Tibial artery (tissue), 4 donors: ENCODE measurements at regions not wholly inside any gene's neighbourhood (a gene's known extent, or its start where the extent isn't known, plus 50 kb on each side); places are given as distances from the start of the nearest gene placed in this dataset.

Experiments used
- DNase-seq, 2 donors: peaks; one replicate each; pipeline ENCODE4 v3.0.0-alpha.2; 2019
- H3K27ac ChIP-seq, 2 donors: fragments of 200-600 bp; sonication (generic) in 1 of 2; 1 replicate in 1 of 2; 2 replicates in 1 of 2; pipeline ENCODE4 v1.5.1; 2018 to 2019; ENCODE audit warnings: mild to moderate bottlenecking in 1 of 2
- H3K27me3 ChIP-seq, 2 donors: fragments of 200-600 bp; sonication (generic) in 1 of 2; one replicate each; pipeline versions ENCODE4 v1.5.1 to v1.6.0; 2016 to 2019
- H3K36me3 ChIP-seq, 3 donors: fragments of 200-600 bp; sonication (generic) in 2 of 3; one replicate each; pipeline ENCODE4 v1.5.1; 2016 to 2019; ENCODE audit warnings: mild to moderate bottlenecking in 2 of 3
- H3K4me1 ChIP-seq, 4 donors: fragments of 200-600 bp; sonication (generic) in 2 of 4; 1 replicate in 3 of 4; 2 replicates in 1 of 4; pipeline ENCODE4 v1.5.1; 2016 to 2019
- H3K4me3 ChIP-seq, 2 donors: fragments of 200-600 bp; sonication (generic) in 1 of 2; 1 replicate in 1 of 2; 2 replicates in 1 of 2; pipeline ENCODE4 v1.5.1; 2018 to 2019; ENCODE audit warnings: mild to moderate bottlenecking in 2 of 2
- H3K9me3 ChIP-seq, 3 donors: fragments of 200-600 bp; sonication (generic) in 1 of 3; one replicate each; pipeline ENCODE4 v1.5.1; 2016 to 2019
- intact Hi-C: fragments of 100-400 bp; cut with DNase I; formaldehyde crosslinking; loops from one replicate; pipeline ENCODE4 v1.15.0; 2023; ENCODE audit warnings: low total_unique reads
- TF ChIP-seq, protein P1 (sequence below), 2 experiments: fragments of 200-600 bp in 1 of 2; fragments of 450-650 bp in 1 of 2; IDR thresholded peaks; one replicate each; pipeline ENCODE4 v1.5.1; 2017 to 2019; ENCODE audit warnings: antibody characterized with exemption in 2 of 2, mild to moderate bottlenecking in 1 of 2, moderate library complexity in 1 of 2

DNA sequence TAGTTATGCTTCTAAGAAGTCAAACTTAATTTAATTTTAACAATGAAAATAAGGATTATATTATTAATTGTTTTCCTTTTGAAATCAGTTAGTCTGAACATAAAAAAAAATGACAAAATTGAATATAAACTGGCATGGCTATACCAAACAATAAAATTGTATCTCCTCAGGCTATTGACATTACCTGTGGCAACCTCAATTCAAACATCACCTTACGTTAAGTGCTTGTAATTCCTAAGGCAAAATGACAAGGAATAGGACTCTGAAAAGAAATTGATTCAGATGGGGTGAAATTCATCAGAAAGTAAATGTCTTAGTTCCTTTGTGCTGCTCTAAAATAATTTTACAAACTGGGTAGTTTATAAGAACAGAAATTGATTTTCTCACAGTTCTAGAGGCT, 89.5 kb downstream of the SLITRK6 start:
- Histone ChIP-seq H3K36me3 (no peaks in the 10 kb centered on the region), H3K27me3 (no peaks in the 10 kb centered on the region), H3K4me1 (no peaks in the 10 kb centered on the region), H3K27ac (no peak overlapping the region), H3K9me3 (no peaks in the 10 kb centered on the region), H3K4me3 (no peak overlapping the region)
- no peak for DNase-seq
- intact Hi-C loops = no loop called here
- TF ChIP-seq, protein P1, sequence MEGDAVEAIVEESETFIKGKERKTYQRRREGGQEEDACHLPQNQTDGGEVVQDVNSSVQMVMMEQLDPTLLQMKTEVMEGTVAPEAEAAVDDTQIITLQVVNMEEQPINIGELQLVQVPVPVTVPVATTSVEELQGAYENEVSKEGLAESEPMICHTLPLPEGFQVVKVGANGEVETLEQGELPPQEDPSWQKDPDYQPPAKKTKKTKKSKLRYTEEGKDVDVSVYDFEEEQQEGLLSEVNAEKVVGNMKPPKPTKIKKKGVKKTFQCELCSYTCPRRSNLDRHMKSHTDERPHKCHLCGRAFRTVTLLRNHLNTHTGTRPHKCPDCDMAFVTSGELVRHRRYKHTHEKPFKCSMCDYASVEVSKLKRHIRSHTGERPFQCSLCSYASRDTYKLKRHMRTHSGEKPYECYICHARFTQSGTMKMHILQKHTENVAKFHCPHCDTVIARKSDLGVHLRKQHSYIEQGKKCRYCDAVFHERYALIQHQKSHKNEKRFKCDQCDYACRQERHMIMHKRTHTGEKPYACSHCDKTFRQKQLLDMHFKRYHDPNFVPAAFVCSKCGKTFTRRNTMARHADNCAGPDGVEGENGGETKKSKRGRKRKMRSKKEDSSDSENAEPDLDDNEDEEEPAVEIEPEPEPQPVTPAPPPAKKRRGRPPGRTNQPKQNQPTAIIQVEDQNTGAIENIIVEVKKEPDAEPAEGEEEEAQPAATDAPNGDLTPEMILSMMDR (IDR thresholded peaks at IDR 0.05) = no peak

DNA sequence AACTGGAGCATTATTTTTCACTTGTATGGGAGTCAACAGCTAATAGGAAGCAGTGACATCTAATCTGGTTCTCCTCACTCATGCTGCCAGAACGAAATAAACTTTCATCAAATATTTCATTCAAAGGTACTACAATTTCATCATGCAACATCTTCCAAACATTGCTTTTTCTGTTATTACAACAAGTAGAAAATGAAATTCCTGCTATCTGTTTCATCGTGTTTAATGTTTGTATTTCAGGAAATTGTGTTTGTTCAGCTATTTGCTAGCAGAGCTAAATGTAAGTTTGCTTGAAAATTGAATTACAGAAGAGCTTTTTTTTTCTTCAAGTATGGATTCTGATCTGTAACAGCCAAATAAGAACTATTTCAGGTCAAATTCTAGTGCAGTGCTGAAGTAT, 90.1 kb downstream of the SLITRK6 start:
- no peak for DNase-seq
- no peaks in the 10 kb centered on the region for H3K4me1 ChIP-seq
- intact Hi-C loops = no loop called here
- H3K9me3 ChIP-seq = no peaks in the 10 kb centered on the region
- TF ChIP-seq, protein P1 (IDR thresholded peaks at IDR 0.05) = no peak
- no peaks in the 10 kb centered on the region for H3K36me3 ChIP-seq
- H3K27me3 ChIP-seq = no peaks in the 10 kb centered on the region
- H3K4me3 ChIP-seq = no peak overlapping the region
- H3K27ac ChIP-seq = no peak overlapping the region

DNA sequence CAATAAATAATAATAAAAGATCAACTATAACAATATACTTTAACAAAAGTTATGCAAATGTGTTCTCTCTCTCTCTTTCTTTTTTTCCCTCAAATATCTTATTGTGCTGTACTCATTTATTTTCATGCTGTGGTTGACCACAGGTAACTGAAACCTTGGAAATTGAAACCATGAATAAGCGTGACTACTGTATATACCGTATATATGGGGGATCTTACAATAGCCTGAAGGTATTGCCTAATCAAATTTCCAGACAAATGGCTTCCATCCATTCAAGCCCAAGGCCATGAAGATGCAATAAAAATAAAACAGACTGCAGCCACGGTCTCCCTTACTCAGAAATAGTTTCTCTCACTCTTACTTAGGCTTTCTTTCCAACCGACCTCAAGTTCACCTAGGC, 98.3 kb downstream of the SLITRK6 start:
- Histone ChIP-seq H3K9me3 (no peaks in the 10 kb centered on the region), H3K36me3 (no peaks in the 10 kb centered on the region), H3K27ac (no peak overlapping the region), H3K27me3 (no peaks in the 10 kb centered on the region), H3K4me3 (no peak overlapping the region), H3K4me1 (no peaks in the 10 kb centered on the region)
- no peak for DNase-seq
- TF ChIP-seq, protein P1 (IDR thresholded peaks at IDR 0.05) = no peak
- intact Hi-C loops = no loop called here

DNA sequence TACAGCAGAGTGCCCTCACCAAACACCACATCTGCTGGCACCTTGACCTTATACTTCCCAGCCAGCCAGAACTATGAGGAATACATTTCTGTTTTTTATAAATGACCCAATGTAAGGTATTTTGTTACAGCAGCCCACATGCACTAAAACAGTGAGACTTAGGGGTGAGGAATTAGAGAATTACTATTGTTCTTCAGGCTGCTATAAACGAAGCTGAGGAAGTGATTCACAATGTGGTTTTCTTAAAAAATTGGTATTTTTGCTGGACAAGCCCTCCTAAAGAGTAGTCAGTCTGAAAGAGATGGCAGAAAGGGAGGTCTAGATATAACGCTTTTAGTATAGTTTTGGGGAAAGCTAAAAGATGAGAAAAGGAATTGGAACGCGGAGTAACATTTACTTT, 101.0 kb downstream of the SLITRK6 start:
- intact Hi-C loops = no loop called here
- DNase-seq = no peak
- Histone ChIP-seq H3K4me3 (no peak overlapping the region), H3K27ac (no peak overlapping the region), H3K9me3 (no peaks in the 10 kb centered on the region), H3K36me3 (no peaks in the 10 kb centered on the region), H3K4me1 (no peaks in the 10 kb centered on the region), H3K27me3 (no peaks in the 10 kb centered on the region)
- TF ChIP-seq, protein P1 (IDR thresholded peaks at IDR 0.05) = no peak

DNA sequence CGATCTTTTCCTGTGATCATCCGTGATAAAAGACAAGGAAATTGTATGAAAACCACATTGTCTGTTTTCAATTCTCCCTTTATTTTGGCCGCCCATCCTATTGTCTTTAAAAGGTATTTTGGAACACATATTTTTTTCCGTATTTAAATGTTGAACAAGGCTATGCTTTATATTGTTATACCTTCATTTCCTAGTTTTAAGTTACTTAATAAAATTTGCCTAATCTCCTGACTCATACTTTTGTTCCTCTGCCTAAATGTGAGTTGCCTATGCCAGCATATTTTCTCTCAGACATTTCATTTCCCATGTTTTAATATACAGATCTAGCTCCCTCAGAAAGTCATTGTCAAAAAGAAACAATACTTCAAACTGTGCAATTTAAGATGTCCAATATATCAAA, 104.2 kb downstream of the SLITRK6 start:
- Histone ChIP-seq H3K27ac (no peak overlapping the region), H3K4me3 (no peak overlapping the region), H3K4me1 (no peaks in the 10 kb centered on the region), H3K9me3 (no peaks in the 10 kb centered on the region), H3K36me3 (no peaks in the 10 kb centered on the region), H3K27me3 (no peaks in the 10 kb centered on the region)
- intact Hi-C loops = no loop called here
- no peak for DNase-seq
- TF ChIP-seq, protein P1 (IDR thresholded peaks at IDR 0.05) = no peak

DNA sequence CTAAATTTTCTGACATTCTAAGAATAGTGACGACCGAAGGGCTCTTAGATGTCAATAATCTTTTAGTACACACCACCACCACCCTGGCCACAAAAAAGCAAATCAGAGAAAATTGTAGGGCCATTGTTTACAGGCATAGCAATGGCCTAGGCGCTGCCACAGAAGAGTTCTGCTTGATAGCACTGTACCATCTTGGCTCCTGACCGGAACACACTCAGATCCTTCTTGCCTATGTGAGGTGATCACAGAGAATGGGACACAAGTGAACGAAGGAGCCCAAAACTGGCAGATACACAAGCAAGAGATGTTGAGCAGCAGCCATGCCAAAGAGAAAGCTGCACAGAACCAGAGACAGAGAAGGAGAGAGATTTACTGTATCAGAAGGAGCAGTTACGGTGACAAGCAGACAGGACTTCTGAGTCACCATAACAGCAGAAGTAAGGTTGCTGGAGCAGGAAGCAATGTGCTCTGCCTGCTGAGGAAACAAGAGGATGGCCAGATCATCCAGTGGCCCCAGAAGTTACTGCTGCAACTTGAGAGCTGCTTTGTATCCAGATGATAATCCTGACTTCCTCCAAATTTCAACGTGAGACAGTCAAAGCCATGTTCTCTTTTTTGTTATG, 105.2 kb downstream of the SLITRK6 start:
- TF ChIP-seq, protein P1 (IDR thresholded peaks at IDR 0.05) = no peak
- no peak overlapping the region for H3K4me3 ChIP-seq

More for the DNA sequence above, 105.2 kb downstream of the SLITRK6 start:
- Histone ChIP-seq H3K9me3 (no peaks in the 10 kb centered on the region), H3K4me1 (no peaks in the 10 kb centered on the region), H3K36me3 (no peaks in the 10 kb centered on the region), H3K27ac (no peak overlapping the region), H3K27me3 (no peaks in the 10 kb centered on the region)
- intact Hi-C loops = no loop called here
- no peak for DNase-seq
